ENCODE measurements at regions not wholly inside any gene's neighbourhood (a gene's known extent, or its start where the extent isn't known, plus 50 kb on each side); places are given as distances from the start of the nearest gene placed in this dataset.

- H3K79me2 ChIP-seq (ENCODE audit: control insufficient read depth, insufficient read depth, low read length), result no peaks in the 10 kb centered on the region
- dilution Hi-C loops (cut with MboI; ENCODE audit: extremely low pct_ligation_motif_present, low sequenced_read_pairs), result no loop called here
- H3K4me3 ChIP-seq (ENCODE audit: control insufficient read depth in 2 of 3, extremely low read depth in 1 of 3, insufficient read depth in 2 of 3, low read depth in 1 of 3, low read length in 3 of 3), result no peak overlapping the region
- DNase-seq (ENCODE audit: low read depth, low spot score) (no peak), FAIRE-seq (no peak)
- no peaks in the 10 kb centered on the region for H3K27me3 ChIP-seq (ENCODE audit: control insufficient read depth, extremely low read depth, insufficient read depth, low read length)
- H2AFZ ChIP-seq (ENCODE audit: control insufficient read depth, low read length), result no peak overlapping the region
- H3K9me3 ChIP-seq (ENCODE audit: control insufficient read depth, low read depth, low read length), result no peaks in the 10 kb centered on the region
- no peaks in the 10 kb centered on the region for H3K36me3 ChIP-seq (ENCODE audit: control insufficient read depth in 2 of 2, extremely low read depth in 1 of 2, insufficient read depth in 2 of 2, low read length in 2 of 2)
- H3K27ac ChIP-seq (ENCODE audit: control insufficient read depth, insufficient read depth, low read length), result no peak overlapping the region
- H3K9ac ChIP-seq (ENCODE audit: control insufficient read depth, extremely low read depth, insufficient read depth, low read length), result no peak overlapping the region
- no peak for TF ChIP-seq CTCF (optimal IDR thresholded peaks at IDR 0.05 in 1 of 3, IDR thresholded peaks at IDR 0.05 in 1 of 3, conservative IDR thresholded peaks at IDR 0.05 in 1 of 3; ENCODE audit: extremely low read depth in 1 of 3, insufficient read depth in 2 of 3, low read length in 3 of 3)
- no peaks in the 10 kb centered on the region for H4K20me1 ChIP-seq (ENCODE audit: control insufficient read depth, extremely low read depth, insufficient read depth, low read length)
- no peaks in the 10 kb centered on the region for H3K9me1 ChIP-seq (ENCODE audit: control insufficient read depth, extremely low read depth, insufficient read depth, low read length)
- H3K4me2 ChIP-seq (ENCODE audit: control insufficient read depth, extremely low read depth, insufficient read depth, low read depth, low read length), result no peak overlapping the region
- peaks cover 4% of the 10 kb centered on the region for H3K4me1 ChIP-seq (ENCODE audit: control insufficient read depth, extremely low read depth, insufficient read depth, low read length)
These were observed 490.8 kb upstream of the NFIA start for GRCh38 chr1:60591583-60591982.

DNA sequence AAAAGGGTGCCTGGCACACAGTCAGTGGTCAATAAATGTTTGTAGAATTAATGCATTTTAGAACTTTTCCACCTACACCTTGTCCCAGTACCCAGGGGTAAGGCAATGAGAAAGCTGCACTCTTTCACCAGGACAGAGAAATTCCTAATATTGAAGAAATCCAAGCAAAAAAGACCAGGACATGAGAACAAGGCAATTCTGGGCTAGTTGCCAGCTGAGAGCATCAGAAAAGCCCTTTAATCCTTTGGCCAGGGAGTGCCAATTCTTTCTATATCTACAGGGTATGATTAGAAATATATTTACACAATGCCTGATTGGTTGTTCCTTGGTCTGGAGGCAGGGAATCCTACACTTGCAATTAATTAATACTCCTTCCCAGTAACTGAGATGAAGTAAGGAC lies 492.4 kb upstream of the NFIA start:
- H3K4me3 ChIP-seq (ENCODE audit: control insufficient read depth in 2 of 3, extremely low read depth in 1 of 3, insufficient read depth in 2 of 3, low read depth in 1 of 3, low read length in 3 of 3), result no peak overlapping the region
- no peak overlapping the region for H3K27ac ChIP-seq (ENCODE audit: control insufficient read depth, insufficient read depth, low read length)
- TF ChIP-seq CTCF (optimal IDR thresholded peaks at IDR 0.05 in 1 of 3, IDR thresholded peaks at IDR 0.05 in 1 of 3, conservative IDR thresholded peaks at IDR 0.05 in 1 of 3; ENCODE audit: extremely low read depth in 1 of 3, insufficient read depth in 2 of 3, low read length in 3 of 3), result no peak
- no peak for TF ChIP-seq EZH2 (IDR thresholded peaks at IDR 0.05; ENCODE audit: low read length)
- H3K9me3 ChIP-seq (ENCODE audit: control insufficient read depth, low read depth, low read length), result no peaks in the 10 kb centered on the region
- dilution Hi-C loops (cut with MboI; ENCODE audit: extremely low pct_ligation_motif_present, low sequenced_read_pairs), result no loop called here
- H3K36me3 ChIP-seq (ENCODE audit: control insufficient read depth in 2 of 2, extremely low read depth in 1 of 2, insufficient read depth in 2 of 2, low read length in 2 of 2), result no peaks in the 10 kb centered on the region
- no peaks in the 10 kb centered on the region for H3K27me3 ChIP-seq (ENCODE audit: control insufficient read depth, extremely low read depth, insufficient read depth, low read length)
- no peak overlapping the region for H3K9ac ChIP-seq (ENCODE audit: control insufficient read depth, extremely low read depth, insufficient read depth, low read length)
- H4K20me1 ChIP-seq (ENCODE audit: control insufficient read depth, extremely low read depth, insufficient read depth, low read length), result no peaks in the 10 kb centered on the region
- H3K9me1 ChIP-seq (ENCODE audit: control insufficient read depth, extremely low read depth, insufficient read depth, low read length), result no peaks in the 10 kb centered on the region
- no peaks in the 10 kb centered on the region for H3K4me1 ChIP-seq (ENCODE audit: control insufficient read depth, extremely low read depth, insufficient read depth, low read length)
- no peak overlapping the region for H3K4me2 ChIP-seq (ENCODE audit: control insufficient read depth, extremely low read depth, insufficient read depth, low read depth, low read length)
- DNase-seq (ENCODE audit: low read depth, low spot score) (no peak), FAIRE-seq (no peak)
- no peak overlapping the region for H2AFZ ChIP-seq (ENCODE audit: control insufficient read depth, low read length)
- H3K79me2 ChIP-seq (ENCODE audit: control insufficient read depth, insufficient read depth, low read length), result no peaks in the 10 kb centered on the region

Measured in keratinocyte (primary cell).